ENCODE measurements at regions not wholly inside any gene's neighbourhood (a gene's known extent, or its start where the extent isn't known, plus 50 kb on each side); places are given as distances from the start of the nearest gene placed in this dataset.

- no peak for TF ChIP-seq POLR2A (IDR thresholded peaks at IDR 0.05)
- TF ChIP-seq CTCF (IDR thresholded peaks at IDR 0.05): no peak
- no peak for TF ChIP-seq EP300 (IDR thresholded peaks at IDR 0.05)
Measured at GRCh38 chr6:84546427-84546914, 217.9 kb downstream of the TBX18 start.

Measured in tibial nerve (tissue), 4 donors.